ENCODE measurements at regions not wholly inside any gene's neighbourhood (a gene's known extent, or its start where the extent isn't known, plus 50 kb on each side); places are given as distances from the start of the nearest gene placed in this dataset.

DNA sequence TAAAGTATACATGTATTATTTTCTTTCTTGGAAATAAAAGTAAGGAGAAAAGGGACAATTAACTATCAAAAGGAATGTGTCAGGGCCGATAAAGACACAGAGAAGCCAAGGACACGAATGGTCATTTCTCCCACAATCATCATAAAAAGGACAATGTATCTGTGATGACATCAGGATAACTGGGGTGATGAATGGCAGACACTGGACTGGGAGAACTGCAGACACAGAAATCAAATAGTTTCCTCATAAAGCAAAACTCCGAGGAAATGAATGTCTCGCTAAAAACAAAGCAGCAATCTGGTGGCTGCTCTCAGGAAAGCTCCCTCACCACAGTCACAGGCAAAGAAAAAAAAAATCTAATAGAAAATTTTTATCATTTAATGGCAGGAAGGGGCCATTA lies 69.3 kb upstream of the NPY start (continued):
- TF ChIP-seq CHD2 (IDR thresholded peaks at IDR 0.05; ENCODE audit: low read length, partially characterized antibody): peak; percentile 75
- TF ChIP-seq EZH2phosphoT487 (IDR thresholded peaks at IDR 0.05; ENCODE audit: borderline replicate concordance, low read depth): no peak
- TF ChIP-seq TAF1 (IDR thresholded peaks at IDR 0.05; ENCODE audit: borderline replicate concordance, low read depth, low read length): no peak
- no peak for TF ChIP-seq ELF1 (IDR thresholded peaks at IDR 0.05)
- TF ChIP-seq, protein P1, sequence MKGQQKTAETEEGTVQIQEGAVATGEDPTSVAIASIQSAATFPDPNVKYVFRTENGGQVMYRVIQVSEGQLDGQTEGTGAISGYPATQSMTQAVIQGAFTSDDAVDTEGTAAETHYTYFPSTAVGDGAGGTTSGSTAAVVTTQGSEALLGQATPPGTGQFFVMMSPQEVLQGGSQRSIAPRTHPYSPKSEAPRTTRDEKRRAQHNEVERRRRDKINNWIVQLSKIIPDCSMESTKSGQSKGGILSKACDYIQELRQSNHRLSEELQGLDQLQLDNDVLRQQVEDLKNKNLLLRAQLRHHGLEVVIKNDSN (IDR thresholded peaks at IDR 0.05; ENCODE audit: borderline replicate concordance, low read depth): no peak
- TF ChIP-seq TCF12 (IDR thresholded peaks at IDR 0.05): peak; percentile 67
- peak; percentile 45; the same call in 1 of the 2 replicates for TF ChIP-seq RFX5 (IDR thresholded peaks at IDR 0.05; ENCODE audit: low read length)
- peak; percentile 87 for TF ChIP-seq RCOR1 (IDR thresholded peaks at IDR 0.05; ENCODE audit: low read length)
- TF ChIP-seq RXRA (IDR thresholded peaks at IDR 0.05; ENCODE audit: borderline replicate concordance, low read depth): no peak
- TF ChIP-seq MEF2A (IDR thresholded peaks at IDR 0.05; ENCODE audit: borderline replicate concordance, low read depth): no peak

DNA sequence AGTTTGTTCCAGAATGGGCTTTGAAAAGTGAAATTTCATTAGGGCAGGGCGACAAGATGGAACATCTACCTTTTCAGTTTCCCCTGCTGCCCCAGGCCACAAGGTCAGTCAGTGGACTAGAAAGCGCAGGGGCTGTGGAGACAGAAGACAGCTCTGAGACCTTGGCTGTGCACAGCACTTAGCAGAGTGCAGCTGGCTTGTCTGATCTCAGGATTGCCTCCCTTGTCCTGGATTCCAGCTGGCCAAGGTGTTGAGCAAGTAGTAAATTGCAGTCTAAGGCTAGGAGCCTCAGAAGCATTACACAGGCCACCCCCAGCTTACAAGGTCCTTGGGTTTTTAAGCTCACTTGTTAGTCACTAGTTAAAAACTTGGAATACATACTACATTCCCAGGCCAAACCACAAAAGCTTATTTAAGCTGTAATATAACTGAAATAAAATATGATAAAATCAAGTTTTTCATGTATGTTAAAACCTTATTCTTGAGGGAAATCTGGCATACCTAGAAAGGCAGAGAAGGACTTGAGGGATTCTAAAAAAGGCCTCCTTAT lies 67.3 kb upstream of the NPY start:
- H3K36me3 ChIP-seq (replicated peaks in 1 of 2; ENCODE audit: control insufficient read depth in 1 of 2, insufficient read depth in 2 of 2, low read length in 1 of 2): no peaks in the 10 kb centered on the region
- peaks cover 7% of the 10 kb centered on the region for H3F3A ChIP-seq (replicated peaks; ENCODE audit: insufficient read depth)
- H3K9me3 ChIP-seq: no peaks in the 10 kb centered on the region
- H3K79me2 ChIP-seq (ENCODE audit: insufficient read depth): no peaks in the 10 kb centered on the region
- no peak overlapping the region for H3K9ac ChIP-seq
- no peak overlapping the region for H3K4me2 ChIP-seq
- ChIA-PET POLR2A (no interaction called here), CTCF (interaction anchor here (0.8 to 1.9 kb wide), 6 partner anchors 8 to 881 kb away, joined by 3 to 10 read pairs (median 4); no protein-coding TSS in a partner anchor)
- H3K4me3 ChIP-seq (ENCODE audit: low read depth in 2 of 2, low read length in 1 of 2): no peak overlapping the region
- no peaks in the 10 kb centered on the region for H3K9me2 ChIP-seq
- no peaks in the 10 kb centered on the region for H3K27me3 ChIP-seq (ENCODE audit: insufficient read depth)
- H3K27ac ChIP-seq (ENCODE audit: low read depth in 2 of 2, low read length in 1 of 2): peak overlapping the region in 1 of 2 experiments; percentile 80; a peak in 2 of 4 replicates
- no peak overlapping the region for H2AFZ ChIP-seq (ENCODE audit: low read depth)
- peaks cover 0 to 36% of the 10 kb centered on the region in 2 experiments; a peak in 2 of 4 replicates for H3K4me1 ChIP-seq (ENCODE audit: control insufficient read depth in 1 of 2, insufficient read depth in 2 of 2, low read depth in 1 of 2, low read length in 1 of 2)
- no peak for DNase-seq
- 44% methylated on average over 2 of the region's 2 CpGs for whole genome bisulfite sequencing (ENCODE audit: low lambda C conversion rate)
- H4K20me1 ChIP-seq (ENCODE audit: insufficient read depth): no peaks in the 10 kb centered on the region
- TF ChIP-seq FOXJ3 (CRISPR knock-in tag; IDR thresholded peaks at IDR 0.05): 0 out of 2 replicates have a peak, but pooled peaks have one; percentile 32
- TF ChIP-seq, protein P2, sequence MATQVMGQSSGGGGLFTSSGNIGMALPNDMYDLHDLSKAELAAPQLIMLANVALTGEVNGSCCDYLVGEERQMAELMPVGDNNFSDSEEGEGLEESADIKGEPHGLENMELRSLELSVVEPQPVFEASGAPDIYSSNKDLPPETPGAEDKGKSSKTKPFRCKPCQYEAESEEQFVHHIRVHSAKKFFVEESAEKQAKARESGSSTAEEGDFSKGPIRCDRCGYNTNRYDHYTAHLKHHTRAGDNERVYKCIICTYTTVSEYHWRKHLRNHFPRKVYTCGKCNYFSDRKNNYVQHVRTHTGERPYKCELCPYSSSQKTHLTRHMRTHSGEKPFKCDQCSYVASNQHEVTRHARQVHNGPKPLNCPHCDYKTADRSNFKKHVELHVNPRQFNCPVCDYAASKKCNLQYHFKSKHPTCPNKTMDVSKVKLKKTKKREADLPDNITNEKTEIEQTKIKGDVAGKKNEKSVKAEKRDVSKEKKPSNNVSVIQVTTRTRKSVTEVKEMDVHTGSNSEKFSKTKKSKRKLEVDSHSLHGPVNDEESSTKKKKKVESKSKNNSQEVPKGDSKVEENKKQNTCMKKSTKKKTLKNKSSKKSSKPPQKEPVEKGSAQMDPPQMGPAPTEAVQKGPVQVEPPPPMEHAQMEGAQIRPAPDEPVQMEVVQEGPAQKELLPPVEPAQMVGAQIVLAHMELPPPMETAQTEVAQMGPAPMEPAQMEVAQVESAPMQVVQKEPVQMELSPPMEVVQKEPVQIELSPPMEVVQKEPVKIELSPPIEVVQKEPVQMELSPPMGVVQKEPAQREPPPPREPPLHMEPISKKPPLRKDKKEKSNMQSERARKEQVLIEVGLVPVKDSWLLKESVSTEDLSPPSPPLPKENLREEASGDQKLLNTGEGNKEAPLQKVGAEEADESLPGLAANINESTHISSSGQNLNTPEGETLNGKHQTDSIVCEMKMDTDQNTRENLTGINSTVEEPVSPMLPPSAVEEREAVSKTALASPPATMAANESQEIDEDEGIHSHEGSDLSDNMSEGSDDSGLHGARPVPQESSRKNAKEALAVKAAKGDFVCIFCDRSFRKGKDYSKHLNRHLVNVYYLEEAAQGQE (IDR thresholded peaks at IDR 0.05; ENCODE audit: low read depth, low read length): no peak
- TF ChIP-seq RFX5 (IDR thresholded peaks at IDR 0.05; ENCODE audit: low read length): no peak
- no peak for TF ChIP-seq POLR2AphosphoS5 (IDR thresholded peaks at IDR 0.05; ENCODE audit: low read depth, low read length)
- no peak for TF ChIP-seq GABPA (IDR thresholded peaks at IDR 0.05; ENCODE audit: low read depth)
- TF ChIP-seq, protein P3, sequence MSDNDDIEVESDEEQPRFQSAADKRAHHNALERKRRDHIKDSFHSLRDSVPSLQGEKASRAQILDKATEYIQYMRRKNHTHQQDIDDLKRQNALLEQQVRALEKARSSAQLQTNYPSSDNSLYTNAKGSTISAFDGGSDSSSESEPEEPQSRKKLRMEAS (IDR thresholded peaks at IDR 0.05; ENCODE audit: low read depth): no peak
- TF ChIP-seq MXI1 (IDR thresholded peaks at IDR 0.05; ENCODE audit: low read depth, low read length): no peak
- 0 out of 2 replicates have a peak, but pooled peaks have one; percentile 21 for TF ChIP-seq JUND (IDR thresholded peaks at IDR 0.05)
- TF ChIP-seq, protein P4, sequence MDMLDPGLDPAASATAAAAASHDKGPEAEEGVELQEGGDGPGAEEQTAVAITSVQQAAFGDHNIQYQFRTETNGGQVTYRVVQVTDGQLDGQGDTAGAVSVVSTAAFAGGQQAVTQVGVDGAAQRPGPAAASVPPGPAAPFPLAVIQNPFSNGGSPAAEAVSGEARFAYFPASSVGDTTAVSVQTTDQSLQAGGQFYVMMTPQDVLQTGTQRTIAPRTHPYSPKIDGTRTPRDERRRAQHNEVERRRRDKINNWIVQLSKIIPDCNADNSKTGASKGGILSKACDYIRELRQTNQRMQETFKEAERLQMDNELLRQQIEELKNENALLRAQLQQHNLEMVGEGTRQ (IDR thresholded peaks at IDR 0.05; ENCODE audit: borderline replicate concordance, low read depth, low read length): no peak
- TF ChIP-seq, protein P5, sequence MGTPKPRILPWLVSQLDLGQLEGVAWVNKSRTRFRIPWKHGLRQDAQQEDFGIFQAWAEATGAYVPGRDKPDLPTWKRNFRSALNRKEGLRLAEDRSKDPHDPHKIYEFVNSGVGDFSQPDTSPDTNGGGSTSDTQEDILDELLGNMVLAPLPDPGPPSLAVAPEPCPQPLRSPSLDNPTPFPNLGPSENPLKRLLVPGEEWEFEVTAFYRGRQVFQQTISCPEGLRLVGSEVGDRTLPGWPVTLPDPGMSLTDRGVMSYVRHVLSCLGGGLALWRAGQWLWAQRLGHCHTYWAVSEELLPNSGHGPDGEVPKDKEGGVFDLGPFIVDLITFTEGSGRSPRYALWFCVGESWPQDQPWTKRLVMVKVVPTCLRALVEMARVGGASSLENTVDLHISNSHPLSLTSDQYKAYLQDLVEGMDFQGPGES (IDR thresholded peaks at IDR 0.05; ENCODE audit: low read depth, low read length): no peak
- peak; percentile 51; the same call in 1 of the 2 replicates for TF ChIP-seq TCF12 (IDR thresholded peaks at IDR 0.05)
- TF ChIP-seq TEAD4 (IDR thresholded peaks at IDR 0.05; ENCODE audit: borderline replicate concordance, insufficient read depth): 0 out of 2 replicates have a peak, but pooled peaks have one; percentile 30
- TF ChIP-seq NRF1 (IDR thresholded peaks at IDR 0.05; ENCODE audit: low read depth, low read length): no peak
- no peak for TF ChIP-seq SMC3 (IDR thresholded peaks at IDR 0.05; ENCODE audit: low read depth, low read length)
- peak; percentile 7; the same call in 1 of the 2 replicates for TF ChIP-seq RAD21 (IDR thresholded peaks at IDR 0.05; ENCODE audit: low read length)
- peak; percentile 53; the same call in 1 of the 2 replicates for TF ChIP-seq NFIC (IDR thresholded peaks at IDR 0.05; ENCODE audit: borderline replicate concordance)

Data from SK-N-SH (cell line).